ENCODE measurements at regions not wholly inside any gene's neighbourhood (a gene's known extent, or its start where the extent isn't known, plus 50 kb on each side); places are given as distances from the start of the nearest gene placed in this dataset.
A peak's percentile ranks its signal among the peaks of the same experiment; 100 is the strongest.

GRCh38 chr11:92770419-92770818 lies 199.0 kb upstream of the MTNR1B start:
- peak; percentile 77 to 94 (median 84) for ATAC-seq
- H3K9me3 ChIP-seq: no peaks in the 10 kb centered on the region
- no peak overlapping the region for H3K27ac ChIP-seq
- peak in 2 of 5 donors; percentile 10 to 20 for DNase-seq
- intact Hi-C loops (cut with DNase I): loop anchor here in 2 of 10 donors (10.0 kb wide), 2 partner anchors 46 to 56 kb away; no protein-coding TSS in a partner anchor
- no peaks in the 10 kb centered on the region for H3K36me3 ChIP-seq
- H3K4me3 ChIP-seq: no peak overlapping the region
- H3K27me3 ChIP-seq: no peaks in the 10 kb centered on the region
- H3K4me1 ChIP-seq: peaks cover 0 to 25% (median 7%) of the 10 kb centered on the region in 12 donors
- no peak for TF ChIP-seq POLR2A (IDR thresholded peaks at IDR 0.05)
- no peak for TF ChIP-seq CTCF (IDR thresholded peaks at IDR 0.05)
- 50 to 75% (median 69%) methylated on average over 7 of the region's 7 CpGs for WGBS, 4 donors

- intact Hi-C loops (cut with DNase I): loop anchor here in 2 of 10 donors (10.0 kb wide), 2 partner anchors 46 to 56 kb away; no protein-coding TSS in a partner anchor
- H3K9me3 ChIP-seq: no peaks in the 10 kb centered on the region
- WGBS, 4 donors: 75 to 86% (median 82%) methylated on average over 9 of the region's 9 CpGs
- peaks cover 0 to 21% (median 7%) of the 10 kb centered on the region in 12 donors for H3K4me1 ChIP-seq
- ATAC-seq (no peak), DNase-seq (no peak)
- no peak overlapping the region for H3K27ac ChIP-seq
- no peaks in the 10 kb centered on the region for H3K36me3 ChIP-seq
- H3K4me3 ChIP-seq: no peak overlapping the region
- H3K27me3 ChIP-seq: no peaks in the 10 kb centered on the region
- TF ChIP-seq CTCF (IDR thresholded peaks at IDR 0.05) (no peak), POLR2A (IDR thresholded peaks at IDR 0.05) (no peak)
Observed at GRCh38 chr11:92770981-92771380, 198.5 kb upstream of the MTNR1B start.

GRCh38 chr11:92771701-92772100 lies 197.8 kb upstream of the MTNR1B start:
- no peak for TF ChIP-seq POLR2A (IDR thresholded peaks at IDR 0.05)
- DNase-seq (no peak), ATAC-seq (no peak)
- peaks cover 0 to 14% (median 1%) of the 10 kb centered on the region in 12 donors for H3K4me1 ChIP-seq
- no peaks in the 10 kb centered on the region for H3K27me3 ChIP-seq
- 77 to 86% (median 79%) methylated on average over 3 of the region's 3 CpGs for WGBS, 4 donors
- H3K4me3 ChIP-seq: no peak overlapping the region
- H3K36me3 ChIP-seq: no peaks in the 10 kb centered on the region
- no peaks in the 10 kb centered on the region for H3K9me3 ChIP-seq
- intact Hi-C loops (cut with DNase I): loop anchor here in 2 of 10 donors (10.0 kb wide), 2 partner anchors 47 to 57 kb away; no protein-coding TSS in a partner anchor
- no peak overlapping the region for H3K27ac ChIP-seq

- ATAC-seq (no peak), DNase-seq (no peak)
- no peak overlapping the region for H3K4me3 ChIP-seq
- no peaks in the 10 kb centered on the region for H3K27me3 ChIP-seq
- no peak overlapping the region for H3K27ac ChIP-seq
- peaks cover 0 to 11% (median 0%) of the 10 kb centered on the region in 12 donors for H3K4me1 ChIP-seq
- intact Hi-C loops (cut with DNase I): loop anchor here in 2 of 10 donors (10.0 kb wide), 2 partner anchors 50 to 60 kb away; no protein-coding TSS in a partner anchor
- TF ChIP-seq CTCF (IDR thresholded peaks at IDR 0.05): no peak
- no peak for TF ChIP-seq POLR2A (IDR thresholded peaks at IDR 0.05)
- 93 to 95% (median 95%) methylated on average over 2 of the region's 2 CpGs for WGBS, 4 donors
- H3K36me3 ChIP-seq: no peaks in the 10 kb centered on the region
- no peaks in the 10 kb centered on the region for H3K9me3 ChIP-seq
Observed at GRCh38 chr11:92775003-92775676, 194.3 kb upstream of the MTNR1B start.

Measured in heart left ventricle (tissue), 16 donors.